Lung (tissue), 11 donors: ENCODE measurements at regions not wholly inside any gene's neighbourhood (a gene's known extent, or its start where the extent isn't known, plus 50 kb on each side); places are given as distances from the start of the nearest gene placed in this dataset.

ENCODE experiments used
- ATAC-seq: fragments of 200-7000 bp; cut with Tn5 transposase; one replicate; pipeline ENCODE4 v1.9.1; 2020; ENCODE audit warnings: moderate number of reproducible peaks; ENCODE audit not compliant: insufficient read depth, low FRiP score
- DNase-seq, 3 donors: peaks; one replicate each; pipeline ENCODE4 v3.0.0-alpha.2; 2013 to 2017
- H3K27ac ChIP-seq, 2 donors: one replicate each; pipeline ENCODE4 v1.5.1; 2013; ENCODE audit warnings: mild to moderate bottlenecking in 2 of 2, moderate library complexity in 2 of 2, control low read depth in 1 of 2, inconsistent platforms in 1 of 2, low read depth in 1 of 2, low read length in 1 of 2
- H3K27me3 ChIP-seq, 3 donors: one replicate each; pipeline ENCODE4 v1.5.1; 2013; ENCODE audit warnings: low read length in 2 of 3; ENCODE audit not compliant: control insufficient read depth in 3 of 3, insufficient read depth in 3 of 3
- H3K36me3 ChIP-seq, 4 donors: one replicate each; pipeline ENCODE4 v1.5.1; 2013; ENCODE audit warnings: low read length in 4 of 4, mild to moderate bottlenecking in 1 of 4, moderate library complexity in 1 of 4; ENCODE audit not compliant: control insufficient read depth in 4 of 4, insufficient read depth in 4 of 4
- H3K4me1 ChIP-seq, 5 donors: one replicate each; pipeline ENCODE4 v1.5.1; 2013; ENCODE audit warnings: low read length in 5 of 5, mild to moderate bottlenecking in 2 of 5, moderate library complexity in 1 of 5; ENCODE audit not compliant: control insufficient read depth in 5 of 5, insufficient read depth in 5 of 5
- H3K4me3 ChIP-seq: one replicate; pipeline ENCODE4 v1.5.1; 2013; ENCODE audit warnings: mild to moderate bottlenecking, control low read depth, moderate library complexity
- H3K9ac ChIP-seq, 2 donors: one replicate each; pipeline ENCODE4 v1.5.1; 2013; ENCODE audit warnings: low read length in 2 of 2, control low read depth in 1 of 2; ENCODE audit not compliant: insufficient read depth in 1 of 2
- H3K9me3 ChIP-seq, 4 donors: one replicate each; pipeline ENCODE4 v1.5.1; 2013; ENCODE audit warnings: low read length in 3 of 4, mild to moderate bottlenecking in 1 of 4, moderate library complexity in 1 of 4; ENCODE audit not compliant: control insufficient read depth in 4 of 4, insufficient read depth in 3 of 4
- CTCF ChIP-seq: IDR thresholded peaks from 2 replicates; pipeline ENCODE4 v1.5.1; 2012; ENCODE audit warnings: mild to moderate bottlenecking; ENCODE audit errors: control extremely low read depth, extremely low read depth
- WGBS, 2 donors: extraction: QIAGEN DNeasy Blood & Tissue Kit; methylation state at CpG; one replicate each; pipeline ENCODE4 v1.1.7; 2013; 5-methylcytosine and 5-hydroxymethylcytosine counted together
- donor health status: control.
- donor health status: control.
- donor health status: Bipolar disorder and iron deficiency.
- donor health status: healthy.
- donor health status: DM: yes; HTN: yes; CAD: no.

DNA sequence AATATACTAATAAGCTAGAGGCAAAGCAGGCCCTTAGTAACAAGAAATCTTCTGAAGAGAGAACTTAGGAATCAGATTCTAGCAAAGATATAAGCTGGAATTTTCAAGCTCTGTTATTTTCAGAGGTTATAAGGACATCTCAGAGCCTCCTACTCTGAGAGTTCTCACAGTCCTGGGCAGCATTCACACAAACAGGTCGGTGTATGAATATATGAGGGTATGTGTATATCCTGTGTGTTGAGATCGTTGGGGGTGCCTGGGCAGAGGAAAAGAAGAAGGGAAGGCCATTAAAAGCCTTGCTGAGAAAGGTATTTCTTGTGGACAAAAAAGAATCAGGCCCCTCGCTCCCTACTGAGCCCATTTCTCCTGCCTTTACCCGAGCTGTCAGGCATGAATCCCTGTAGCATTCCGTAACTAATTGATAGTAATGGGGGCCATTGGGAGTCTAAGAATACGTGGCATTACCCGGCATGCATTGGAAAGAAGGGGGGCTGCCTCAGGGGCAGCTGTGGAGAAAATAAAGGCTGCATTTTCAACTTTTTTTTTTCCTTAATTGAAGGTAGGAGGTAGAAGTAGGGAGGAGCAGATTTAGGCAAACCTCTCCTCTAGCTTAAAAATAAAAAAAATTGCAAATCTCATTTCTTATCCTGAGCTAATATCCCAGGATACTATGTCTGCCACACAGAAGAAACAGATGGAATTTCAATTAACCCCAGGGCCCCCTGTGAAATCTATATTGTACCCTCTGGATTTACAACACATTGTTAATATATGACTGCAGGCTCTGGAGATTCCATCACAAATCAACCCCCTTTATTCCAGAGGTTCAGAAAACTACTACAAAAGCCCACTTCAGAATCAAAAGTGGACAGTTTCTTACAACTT is 103.8 kb downstream of the GTPBP8 start:
- 89 to 92% methylated on average over 7 of the region's 7 CpGs for WGBS, 2 donors
- Histone ChIP-seq H3K9me3 (peaks cover 0 to 2% (median 0%) of the 10 kb centered on the region in 4 donors), H3K36me3 (no peaks in the 10 kb centered on the region), H3K27me3 (no peaks in the 10 kb centered on the region), H3K9ac (no peak overlapping the region), H3K27ac (no peak overlapping the region), H3K4me3 (no peak overlapping the region), H3K4me1 (no peaks in the 10 kb centered on the region)
- ATAC-seq = no peak
- DNase-seq = no peak
- TF ChIP-seq CTCF = no peak

DNA sequence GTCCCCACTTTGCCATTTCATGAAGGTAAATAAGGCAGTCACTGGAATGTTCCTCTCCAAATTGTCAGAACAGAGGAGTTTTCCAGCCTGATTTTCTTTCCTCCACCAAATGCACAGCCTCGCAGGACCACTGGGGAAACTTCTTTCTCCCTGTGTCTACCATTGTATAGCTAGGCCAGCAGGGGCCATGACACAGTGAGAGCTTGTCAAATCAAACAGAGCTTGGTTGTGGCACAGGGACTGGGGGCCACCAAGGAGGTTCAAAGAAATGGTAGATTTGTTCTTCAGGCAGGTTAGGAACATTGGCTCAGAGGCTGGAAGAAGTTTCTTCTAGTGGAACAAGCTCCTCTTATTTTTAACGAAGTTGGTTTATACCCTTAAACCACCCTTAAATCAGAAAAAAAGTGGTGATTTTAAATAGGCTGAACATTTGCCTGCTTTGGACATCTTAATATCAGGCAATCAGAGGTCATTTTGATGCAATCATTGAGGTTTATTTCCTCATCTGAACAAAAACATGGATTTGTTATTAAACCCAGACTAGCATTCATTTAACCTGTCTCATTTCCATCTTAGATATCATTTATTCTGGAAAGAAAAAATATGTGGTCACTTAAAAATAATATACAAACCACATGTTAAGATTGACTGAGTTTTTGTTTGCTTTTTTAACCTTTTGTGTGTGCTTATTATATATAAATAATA is 105.6 kb downstream of the GTPBP8 start:
- Histone ChIP-seq H3K36me3 (no peaks in the 10 kb centered on the region), H3K4me3 (no peak overlapping the region), H3K4me1 (no peaks in the 10 kb centered on the region), H3K27ac (no peak overlapping the region), H3K9me3 (peaks cover 0 to 2% (median 0%) of the 10 kb centered on the region in 4 donors), H3K27me3 (no peaks in the 10 kb centered on the region), H3K9ac (no peak overlapping the region)
- no peak for DNase-seq
- no peak for TF ChIP-seq CTCF
- no peak for ATAC-seq
- 83 to 94% methylated on average over 2 of the region's 2 CpGs for WGBS, 2 donors

DNA sequence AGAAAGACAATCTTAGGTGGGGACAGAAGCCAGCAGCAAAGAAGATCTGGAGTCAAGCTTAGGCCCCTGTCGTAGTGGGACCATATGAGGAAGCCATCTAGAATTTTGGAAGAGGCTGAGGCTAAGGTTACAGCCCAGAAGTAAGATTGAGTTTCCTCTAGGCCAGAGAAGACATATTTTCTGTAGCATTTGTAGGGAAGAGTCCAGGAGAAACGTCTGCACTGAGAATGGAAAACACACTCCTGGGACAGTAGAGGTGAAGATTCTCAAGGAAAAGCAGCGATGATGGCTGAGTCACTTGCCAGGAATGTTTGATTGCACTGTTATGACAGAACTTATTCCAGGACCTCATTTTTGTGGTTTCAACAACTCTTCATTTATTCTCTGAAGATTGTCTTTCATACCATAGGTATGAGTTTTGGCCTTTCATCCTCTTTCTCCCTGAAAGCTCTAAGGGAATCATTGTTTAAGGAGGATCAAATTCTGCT is 107.2 kb downstream of the GTPBP8 start:
- 82 to 89% methylated on average over 3 of the region's 3 CpGs for WGBS, 2 donors
- Histone ChIP-seq H3K27me3 (no peaks in the 10 kb centered on the region), H3K9me3 (peaks cover 0 to 2% (median 0%) of the 10 kb centered on the region in 4 donors), H3K4me3 (no peak overlapping the region), H3K4me1 (no peaks in the 10 kb centered on the region), H3K27ac (no peak overlapping the region), H3K9ac (no peak overlapping the region), H3K36me3 (no peaks in the 10 kb centered on the region)
- TF ChIP-seq CTCF = no peak
- ATAC-seq (no peak), DNase-seq (no peak)
